GM12864 (cell line): ENCODE measurements at regions not wholly inside any gene's neighbourhood (a gene's known extent, or its start where the extent isn't known, plus 50 kb on each side); places are given as distances from the start of the nearest gene placed in this dataset.

Source experiments
- DNase-seq: peaks from one replicate; pipeline ENCODE4 v3.0.0-alpha.2; 2011; ENCODE audit warnings: low read depth
- H3K4me3 ChIP-seq: 2 replicates; pipeline ENCODE4 v1.5.1; 2011; ENCODE audit warnings: mild to moderate bottlenecking, low read depth, low read length, control low read depth
- TF ChIP-seq, protein P1 (sequence below): IDR thresholded peaks from 2 replicates; pipeline ENCODE4 v1.5.1; 2011; ENCODE audit warnings: low read depth, mild to moderate bottlenecking, moderate library complexity, low read length, control low read depth, inconsistent platforms; ENCODE audit errors: missing control alignments

GRCh38 chr13:105871326-105871725 lies 664.1 kb downstream of the EFNB2 start:
- TF ChIP-seq, protein P1, sequence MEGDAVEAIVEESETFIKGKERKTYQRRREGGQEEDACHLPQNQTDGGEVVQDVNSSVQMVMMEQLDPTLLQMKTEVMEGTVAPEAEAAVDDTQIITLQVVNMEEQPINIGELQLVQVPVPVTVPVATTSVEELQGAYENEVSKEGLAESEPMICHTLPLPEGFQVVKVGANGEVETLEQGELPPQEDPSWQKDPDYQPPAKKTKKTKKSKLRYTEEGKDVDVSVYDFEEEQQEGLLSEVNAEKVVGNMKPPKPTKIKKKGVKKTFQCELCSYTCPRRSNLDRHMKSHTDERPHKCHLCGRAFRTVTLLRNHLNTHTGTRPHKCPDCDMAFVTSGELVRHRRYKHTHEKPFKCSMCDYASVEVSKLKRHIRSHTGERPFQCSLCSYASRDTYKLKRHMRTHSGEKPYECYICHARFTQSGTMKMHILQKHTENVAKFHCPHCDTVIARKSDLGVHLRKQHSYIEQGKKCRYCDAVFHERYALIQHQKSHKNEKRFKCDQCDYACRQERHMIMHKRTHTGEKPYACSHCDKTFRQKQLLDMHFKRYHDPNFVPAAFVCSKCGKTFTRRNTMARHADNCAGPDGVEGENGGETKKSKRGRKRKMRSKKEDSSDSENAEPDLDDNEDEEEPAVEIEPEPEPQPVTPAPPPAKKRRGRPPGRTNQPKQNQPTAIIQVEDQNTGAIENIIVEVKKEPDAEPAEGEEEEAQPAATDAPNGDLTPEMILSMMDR, result no peak
- H3K4me3 ChIP-seq, result no peak overlapping the region
- no peak for DNase-seq

DNA sequence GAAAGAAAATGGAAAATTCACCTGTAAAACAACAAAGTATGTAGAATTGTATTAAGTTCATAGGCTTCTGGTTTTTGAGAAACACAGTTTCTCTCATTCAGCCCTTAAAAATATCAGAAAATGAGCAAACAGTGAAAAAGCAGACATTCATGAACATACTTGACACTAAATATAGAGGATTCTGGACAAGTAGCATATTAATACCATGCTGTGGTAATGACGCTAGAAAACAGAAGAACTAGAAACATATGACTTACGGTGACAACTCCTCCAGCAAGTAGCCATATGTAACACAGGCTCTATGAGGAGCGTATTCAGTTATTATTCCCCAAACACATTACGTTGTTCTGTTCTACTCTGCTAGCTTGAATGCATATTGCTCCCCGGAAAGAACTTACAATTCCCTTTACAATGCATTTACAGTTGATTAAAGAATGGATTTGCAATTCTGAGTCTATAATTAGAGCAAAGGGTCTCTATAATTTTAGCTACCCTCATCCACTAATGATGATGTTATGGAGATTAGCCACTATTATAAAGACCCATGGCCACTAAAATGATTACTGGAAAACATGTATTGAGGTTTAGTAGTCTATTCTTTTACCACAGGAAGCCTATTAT lies 672.1 kb downstream of the EFNB2 start:
- DNase-seq, result no peak

GRCh38 chr13:105848494-105848893 lies 687.0 kb downstream of the EFNB2 start:
- H3K4me3 ChIP-seq, result no peak overlapping the region
- TF ChIP-seq, protein P1, result no peak
- no peak for DNase-seq

More for the DNA sequence above, 672.1 kb downstream of the EFNB2 start:
- TF ChIP-seq, protein P1, result no peak
- H3K4me3 ChIP-seq, result no peak overlapping the region

DNA sequence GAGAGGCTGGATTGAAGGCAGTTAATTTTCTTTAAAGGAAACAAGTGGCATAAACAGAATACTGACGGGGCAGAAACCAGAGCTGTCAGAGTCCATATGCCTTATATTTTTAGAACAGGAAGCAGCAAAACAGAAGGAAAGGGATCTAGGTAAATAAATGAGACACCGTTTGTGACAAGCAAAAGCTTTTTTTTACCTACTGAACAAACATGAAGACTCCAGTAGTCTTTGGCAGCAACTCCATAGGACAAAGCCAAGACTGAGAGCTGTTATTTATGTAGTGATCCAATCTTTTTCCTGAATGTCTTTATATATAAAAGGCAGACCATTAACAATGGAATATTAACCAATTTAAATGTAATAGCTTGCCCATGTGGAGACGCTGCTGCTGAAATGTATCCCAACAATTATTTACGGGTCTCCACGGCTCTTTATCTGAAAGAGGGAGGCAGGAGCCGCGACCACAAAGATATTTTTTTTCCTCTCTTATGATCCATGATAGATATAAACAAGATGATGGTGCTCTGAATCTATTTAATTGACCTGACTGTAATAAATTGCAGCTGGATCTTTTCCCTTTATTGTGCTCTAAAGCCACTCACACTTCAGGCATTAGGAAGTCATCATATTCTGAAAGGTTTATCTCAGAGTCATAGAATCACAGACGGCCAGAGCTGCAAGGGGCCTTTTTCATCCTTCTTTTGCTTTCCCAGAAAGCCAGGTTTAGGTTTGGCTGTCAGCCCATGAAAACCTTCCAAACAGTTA lies 687.8 kb downstream of the EFNB2 start:
- no peak overlapping the region for H3K4me3 ChIP-seq
- no peak for DNase-seq
- TF ChIP-seq, protein P1, result no peak

GRCh38 chr13:105846923-105847322 lies 688.5 kb downstream of the EFNB2 start:
- H3K4me3 ChIP-seq, result no peak overlapping the region
- no peak for DNase-seq
- TF ChIP-seq, protein P1, result no peak

DNA sequence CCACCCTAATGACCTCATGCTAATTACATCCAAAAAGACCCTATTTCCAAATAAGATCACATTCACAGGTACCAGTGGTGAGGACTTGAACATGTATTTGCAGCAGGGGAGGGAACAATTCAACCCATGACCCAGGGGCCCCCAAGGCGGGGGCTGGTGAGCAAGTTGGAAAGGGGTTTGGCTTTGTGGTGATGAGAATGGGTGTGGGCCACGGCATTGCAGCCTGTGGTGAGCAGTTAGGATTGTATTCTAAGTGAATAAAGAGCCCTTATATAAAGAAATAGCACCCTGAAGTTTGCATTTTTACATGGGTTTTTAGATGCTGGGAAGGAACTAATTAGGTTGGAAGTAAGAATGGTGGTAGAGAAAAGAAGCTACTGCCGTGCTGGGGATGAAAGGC lies 694.2 kb downstream of the EFNB2 start:
- TF ChIP-seq, protein P1, result no peak
- DNase-seq, result no peak
- H3K4me3 ChIP-seq, result no peak overlapping the region
